Smooth muscle cell (in vitro differentiated cells): ENCODE measurements at regions not wholly inside any gene's neighbourhood (a gene's known extent, or its start where the extent isn't known, plus 50 kb on each side); places are given as distances from the start of the nearest gene placed in this dataset.

ENCODE experiments used
- DNase-seq: peaks from one replicate; lab custom pipeline; 2025; ENCODE audit not compliant: unreplicated experiment; lab: John Stamatoyannopoulos, UW
- H2AFZ ChIP-seq: fragments of 200-600 bp; sonication (generic); 2 replicates; pipeline ENCODE4 v1.6.0; 2016; ENCODE audit warnings: antibody characterized with exemption, low read depth, mild to moderate bottlenecking
- H3F3A ChIP-seq: fragments of 200-600 bp; sonication (generic); 2 replicates; pipeline ENCODE4 v1.6.0; 2017; ENCODE audit warnings: antibody characterized with exemption, low read depth
- H3K27ac ChIP-seq: fragments of 200-600 bp; sonication (generic); 2 replicates; pipeline ENCODE4 v1.5.1; 2016; ENCODE audit warnings: low read depth, mild to moderate bottlenecking
- H3K27me3 ChIP-seq: fragments of 200-600 bp; sonication (generic); 2 replicates; pipeline ENCODE4 v1.6.1; 2016; ENCODE audit warnings: low read depth, mild to moderate bottlenecking
- H3K36me3 ChIP-seq: fragments of 200-600 bp; sonication (generic); 2 replicates; pipeline ENCODE4 v1.5.1; 2016; ENCODE audit warnings: low read depth
- H3K4me1 ChIP-seq: fragments of 200-600 bp; sonication (generic); 2 replicates; pipeline ENCODE4 v1.5.1; 2016; ENCODE audit warnings: low read depth
- H3K4me2 ChIP-seq: fragments of 200-600 bp; sonication (generic); 2 replicates; pipeline ENCODE4 v1.6.0; 2016; ENCODE audit warnings: mild to moderate bottlenecking
- H3K4me3 ChIP-seq: fragments of 200-600 bp; sonication (generic); 2 replicates; pipeline ENCODE4 v1.5.1; 2016; ENCODE audit warnings: mild to moderate bottlenecking
- H3K79me2 ChIP-seq: fragments of 200-600 bp; sonication (generic); 2 replicates; pipeline ENCODE4 v1.6.0; 2016; ENCODE audit warnings: low read depth, mild to moderate bottlenecking
- H3K9ac ChIP-seq: fragments of 200-600 bp; sonication (generic); 2 replicates; pipeline ENCODE4 v1.6.0; 2016; ENCODE audit warnings: low read depth
- H3K9me3 ChIP-seq: fragments of 200-600 bp; sonication (generic); replicated peaks from 2 replicates; pipeline ENCODE4 v1.5.1; 2016; ENCODE audit warnings: low read depth
- H4K20me1 ChIP-seq: fragments of 200-600 bp; sonication (generic); 2 replicates; pipeline ENCODE4 v1.6.0; 2016; ENCODE audit warnings: low read depth
- WGBS: methylation state at CpG from one replicate; pipeline ENCODE4 v1.1.7; 2016; ENCODE audit warnings: low lambda C conversion rate; 5-methylcytosine and 5-hydroxymethylcytosine counted together
- TF ChIP-seq, protein P1 (sequence below): fragments of 200-600 bp; sonication (generic); IDR thresholded peaks from 2 replicates; pipeline ENCODE4 v1.5.1; 2017; ENCODE audit warnings: borderline replicate concordance, mild to moderate bottlenecking, antibody characterized with exemption; ENCODE audit not compliant: insufficient read depth, poor library complexity, severe bottlenecking

DNA sequence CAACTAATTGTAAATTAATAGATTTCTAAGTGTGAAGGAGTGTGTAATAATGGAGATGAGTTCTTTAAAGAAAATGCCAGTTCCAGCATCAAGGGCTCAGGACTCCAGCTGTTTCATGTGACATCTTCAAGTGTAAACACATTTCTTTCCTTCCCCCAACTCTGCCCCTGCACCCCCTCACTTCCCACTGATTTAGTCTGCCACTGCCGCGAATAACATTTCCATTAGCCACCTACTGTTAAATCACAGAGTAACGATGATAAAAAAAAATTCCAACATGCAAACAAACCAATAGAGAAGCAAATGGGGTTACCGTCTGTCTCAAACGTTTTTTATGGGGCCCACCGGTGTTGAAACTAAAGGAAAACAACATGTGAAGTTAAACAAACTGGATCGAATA lies 414.3 kb downstream of the SAMD5 start:
- Histone ChIP-seq H3K9ac (no peak overlapping the region), H4K20me1 (no peaks in the 10 kb centered on the region), H3K27me3 (no peaks in the 10 kb centered on the region), H3K4me2 (no peak overlapping the region), H3K4me1 (no peaks in the 10 kb centered on the region), H3K79me2 (no peaks in the 10 kb centered on the region), H3F3A (no peaks in the 10 kb centered on the region), H3K27ac (no peak overlapping the region), H3K9me3 (no peaks in the 10 kb centered on the region), H2AFZ (no peak overlapping the region), H3K36me3 (no peaks in the 10 kb centered on the region), H3K4me3 (no peak overlapping the region)
- no peak for DNase-seq
- 69% methylated on average over 7 of the region's 7 CpGs for WGBS
- TF ChIP-seq, protein P1, sequence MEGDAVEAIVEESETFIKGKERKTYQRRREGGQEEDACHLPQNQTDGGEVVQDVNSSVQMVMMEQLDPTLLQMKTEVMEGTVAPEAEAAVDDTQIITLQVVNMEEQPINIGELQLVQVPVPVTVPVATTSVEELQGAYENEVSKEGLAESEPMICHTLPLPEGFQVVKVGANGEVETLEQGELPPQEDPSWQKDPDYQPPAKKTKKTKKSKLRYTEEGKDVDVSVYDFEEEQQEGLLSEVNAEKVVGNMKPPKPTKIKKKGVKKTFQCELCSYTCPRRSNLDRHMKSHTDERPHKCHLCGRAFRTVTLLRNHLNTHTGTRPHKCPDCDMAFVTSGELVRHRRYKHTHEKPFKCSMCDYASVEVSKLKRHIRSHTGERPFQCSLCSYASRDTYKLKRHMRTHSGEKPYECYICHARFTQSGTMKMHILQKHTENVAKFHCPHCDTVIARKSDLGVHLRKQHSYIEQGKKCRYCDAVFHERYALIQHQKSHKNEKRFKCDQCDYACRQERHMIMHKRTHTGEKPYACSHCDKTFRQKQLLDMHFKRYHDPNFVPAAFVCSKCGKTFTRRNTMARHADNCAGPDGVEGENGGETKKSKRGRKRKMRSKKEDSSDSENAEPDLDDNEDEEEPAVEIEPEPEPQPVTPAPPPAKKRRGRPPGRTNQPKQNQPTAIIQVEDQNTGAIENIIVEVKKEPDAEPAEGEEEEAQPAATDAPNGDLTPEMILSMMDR, result no peak

DNA sequence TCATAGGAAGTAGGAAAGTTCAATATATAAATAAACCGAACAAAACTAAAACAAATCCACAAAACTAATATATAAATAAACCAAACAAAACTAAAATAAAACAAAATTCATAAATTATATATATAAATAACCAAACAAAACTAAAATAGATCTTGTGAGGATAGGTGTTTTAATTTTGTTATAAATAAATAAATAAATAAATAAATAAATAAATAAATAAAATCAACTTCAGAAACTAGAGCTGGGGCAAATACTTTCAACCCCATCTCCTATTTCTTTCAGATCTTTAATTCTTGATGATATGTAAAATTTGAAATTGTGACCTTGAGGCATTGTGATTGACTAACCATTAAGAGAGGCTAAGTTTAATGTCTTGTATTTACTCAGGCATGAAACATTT lies 416.1 kb downstream of the SAMD5 start:
- TF ChIP-seq, protein P1, result no peak
- Histone ChIP-seq H3K36me3 (no peaks in the 10 kb centered on the region), H3K27me3 (no peaks in the 10 kb centered on the region), H3K4me3 (no peak overlapping the region), H3K4me1 (no peaks in the 10 kb centered on the region), H3K9me3 (peaks cover 6% of the 10 kb centered on the region), H3K4me2 (no peak overlapping the region), H4K20me1 (no peaks in the 10 kb centered on the region), H3F3A (no peaks in the 10 kb centered on the region), H3K79me2 (no peaks in the 10 kb centered on the region), H2AFZ (no peak overlapping the region), H3K27ac (no peak overlapping the region), H3K9ac (no peak overlapping the region)
- no peak for DNase-seq
- WGBS, result 91% methylated on average over 1 of the region's 1 CpG

DNA sequence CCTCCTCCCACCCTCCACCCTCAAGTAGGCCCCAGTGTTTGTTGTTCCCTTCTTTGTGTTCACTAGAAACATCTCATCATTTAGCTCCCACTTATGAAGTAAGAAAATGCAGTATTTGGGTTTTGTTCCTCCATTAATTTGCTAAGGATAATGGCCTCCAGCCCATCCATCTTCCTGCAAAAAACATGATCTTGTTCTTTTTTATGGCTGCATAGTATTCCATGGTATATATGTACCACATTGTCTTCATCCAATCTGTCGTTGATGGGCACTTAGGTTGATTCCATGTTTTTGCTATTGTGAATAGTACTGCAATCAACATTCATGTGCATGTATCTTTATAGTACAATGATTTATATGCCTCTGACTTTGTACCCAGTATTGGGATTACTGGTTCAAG lies 416.8 kb upstream of the SASH1 start:
- Histone ChIP-seq H3F3A (no peaks in the 10 kb centered on the region), H3K4me2 (no peak overlapping the region), H3K36me3 (no peaks in the 10 kb centered on the region), H3K4me3 (no peak overlapping the region), H3K9ac (no peak overlapping the region), H3K9me3 (peaks cover 6% of the 10 kb centered on the region), H3K27ac (no peak overlapping the region), H4K20me1 (no peaks in the 10 kb centered on the region), H3K79me2 (no peaks in the 10 kb centered on the region), H2AFZ (no peak overlapping the region), H3K27me3 (no peaks in the 10 kb centered on the region), H3K4me1 (no peaks in the 10 kb centered on the region)
- 79% methylated on average over 1 of the region's 1 CpG for WGBS
- DNase-seq, result no peak
- TF ChIP-seq, protein P1, result no peak

DNA sequence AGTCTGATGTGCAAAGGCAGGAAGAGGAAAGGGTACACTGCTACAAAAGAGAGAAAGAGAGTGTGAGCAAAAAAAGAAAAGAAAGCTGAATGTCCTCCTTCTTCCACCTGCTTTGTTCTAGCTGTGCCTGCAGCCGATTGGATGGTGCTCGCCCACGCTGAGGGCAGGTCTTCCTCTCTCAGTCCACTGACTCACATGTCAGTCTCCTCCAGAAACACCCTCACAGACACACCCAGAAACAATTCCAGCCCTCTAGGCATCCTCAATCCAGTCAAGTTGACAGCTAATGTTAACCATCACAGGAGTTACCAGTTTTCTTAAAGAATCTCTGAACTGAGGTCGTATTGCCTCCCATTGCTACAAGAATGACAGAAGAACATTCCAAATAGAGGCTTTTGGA lies 411.9 kb upstream of the SASH1 start:
- DNase-seq, result no peak
- 79% methylated on average over 4 of the region's 4 CpGs for WGBS
- H3K27me3 ChIP-seq, result no peaks in the 10 kb centered on the region
- H3K9ac ChIP-seq, result no peak overlapping the region
- H3K9me3 ChIP-seq, result peaks cover 6% of the 10 kb centered on the region
- no peaks in the 10 kb centered on the region for H3K4me1 ChIP-seq
- H3K27ac ChIP-seq, result no peak overlapping the region
- no peak overlapping the region for H2AFZ ChIP-seq
- no peaks in the 10 kb centered on the region for H3K36me3 ChIP-seq
- no peaks in the 10 kb centered on the region for H4K20me1 ChIP-seq
- H3K4me3 ChIP-seq, result no peak overlapping the region
- H3K4me2 ChIP-seq, result no peak overlapping the region
- H3F3A ChIP-seq, result no peaks in the 10 kb centered on the region
- no peaks in the 10 kb centered on the region for H3K79me2 ChIP-seq
- TF ChIP-seq, protein P1, result no peak
